IPS-18c (cell line): ENCODE measurements at regions not wholly inside any gene's neighbourhood (a gene's known extent, or its start where the extent isn't known, plus 50 kb on each side); places are given as distances from the start of the nearest gene placed in this dataset.
"Not testable (repeated sequence)": the region's sequence is repeated elsewhere in the genome, so short reads cannot be mapped to it uniquely, and the experiment has no call there.

Source experiments
- H3K4me3 ChIP-seq: 2 replicates; pipeline ENCODE4 v1.7.0; 2013; ENCODE audit warnings: low read depth, mild to moderate bottlenecking, low read length, moderate library complexity; ENCODE audit not compliant: insufficient read depth
- H3K9me3 ChIP-seq: one replicate; pipeline ENCODE4 v1.6.1; 2013; ENCODE audit warnings: mild to moderate bottlenecking, low read length, moderate library complexity; ENCODE audit not compliant: control insufficient read depth, insufficient read depth

DNA sequence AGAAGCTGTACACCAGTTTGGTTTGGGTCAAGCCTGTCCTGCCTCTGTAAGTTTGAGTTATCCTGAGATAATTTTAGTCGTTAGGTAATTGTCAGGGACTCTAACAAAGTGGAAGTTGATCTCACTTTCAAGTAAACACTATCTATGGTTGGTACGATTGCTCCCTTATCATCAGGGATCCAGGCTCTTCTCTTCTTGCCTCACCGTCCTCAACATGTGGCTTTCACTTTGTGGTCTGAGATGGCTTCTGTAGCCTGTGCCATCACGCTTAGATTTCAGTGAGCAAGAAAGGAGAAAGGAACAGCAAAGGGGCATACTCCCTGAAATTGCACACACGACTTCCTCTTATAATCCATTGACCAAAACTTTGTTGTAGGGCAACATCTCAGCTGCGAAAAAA is 115.6 kb downstream of the CTAGE1 start:
- no peak overlapping the region for H3K4me3 ChIP-seq
- H3K9me3 ChIP-seq: no peaks in the 10 kb centered on the region

GRCh38 chr18:22300665-22301636 is 116.8 kb downstream of the CTAGE1 start:
- Histone ChIP-seq H3K4me3 (no peak overlapping the region), H3K9me3 (no peaks in the 10 kb centered on the region)

- no peak overlapping the region for H3K4me3 ChIP-seq
- no peaks in the 10 kb centered on the region for H3K9me3 ChIP-seq
Measured at GRCh38 chr18:22297008-22297407, 120.7 kb downstream of the CTAGE1 start.

DNA sequence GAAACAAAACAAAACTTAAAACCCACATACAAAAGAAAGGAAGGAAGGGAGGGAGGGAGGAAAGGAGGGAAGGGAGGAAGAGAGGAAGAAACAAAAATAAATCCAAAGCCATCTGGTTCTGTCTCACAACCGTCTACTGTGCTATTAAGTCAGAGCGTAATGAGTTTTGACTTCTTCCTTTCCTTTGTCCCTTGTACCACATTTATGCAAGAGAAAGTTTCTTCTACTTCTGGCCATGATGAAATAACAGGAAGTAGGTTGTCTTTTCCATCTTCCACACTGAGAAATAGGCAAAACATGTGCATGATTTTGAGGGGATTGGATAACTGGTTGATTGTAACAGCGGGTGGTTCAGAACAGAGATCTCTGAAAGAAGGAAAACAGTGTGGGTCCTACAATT is 121.4 kb downstream of the CTAGE1 start:
- Histone ChIP-seq H3K9me3 (no peaks in the 10 kb centered on the region), H3K4me3 (no peak overlapping the region)

GRCh38 chr18:22293417-22293816 is 124.0 kb downstream of the GATA6 start:
- H3K4me3 ChIP-seq: no peak overlapping the region

DNA sequence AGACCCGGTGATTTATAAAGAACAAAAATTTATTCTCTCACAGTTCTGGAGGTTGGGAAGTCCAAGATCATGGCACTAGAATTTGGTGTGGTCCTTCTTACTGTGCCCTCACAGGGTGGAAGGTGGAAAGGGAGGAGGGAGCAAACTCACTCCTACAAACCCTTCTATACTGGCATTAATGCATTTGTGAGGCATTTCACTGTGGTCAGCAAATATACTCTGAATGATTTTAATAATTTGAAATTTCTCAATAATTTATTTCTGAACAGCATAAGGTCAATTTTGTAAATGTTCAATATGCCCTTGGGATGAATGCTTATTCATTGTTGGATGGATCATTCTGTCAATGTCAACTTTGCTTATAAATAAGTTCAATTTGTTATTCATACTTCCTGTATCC is 120.6 kb downstream of the GATA6 start:
- Histone ChIP-seq H3K4me3 (no peak overlapping the region), H3K9me3 (no peaks in the 10 kb centered on the region)

More at GRCh38 chr18:22293417-22293816, 124.0 kb downstream of the GATA6 start:
- no peaks in the 10 kb centered on the region for H3K9me3 ChIP-seq

DNA sequence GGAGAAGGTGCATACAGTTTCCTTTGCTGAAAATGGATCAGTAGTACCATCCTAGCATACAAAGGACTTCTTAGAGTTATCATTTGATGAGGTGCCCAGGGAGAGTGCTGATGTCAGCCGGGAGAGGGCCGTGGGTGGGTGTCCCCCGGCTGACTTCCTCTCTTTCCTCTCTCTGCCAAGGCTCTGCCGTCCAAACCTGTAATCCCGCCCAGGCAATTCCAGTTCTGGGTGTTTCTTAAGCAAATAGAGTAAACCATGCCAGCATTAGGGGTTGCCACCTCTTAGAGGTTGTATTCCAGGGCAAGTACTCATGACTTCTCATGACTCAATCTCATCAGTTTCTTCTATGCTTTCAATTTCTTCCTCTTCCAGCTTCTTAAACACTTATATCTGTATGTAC is 117.2 kb downstream of the GATA6 start:
- Histone ChIP-seq H3K9me3 (no peaks in the 10 kb centered on the region), H3K4me3 (no peak overlapping the region)

- H3K9me3 ChIP-seq: no peaks in the 10 kb centered on the region
- H3K4me3 ChIP-seq: no peak overlapping the region
Measured at GRCh38 chr18:22285361-22286140, 116.2 kb downstream of the GATA6 start.

DNA sequence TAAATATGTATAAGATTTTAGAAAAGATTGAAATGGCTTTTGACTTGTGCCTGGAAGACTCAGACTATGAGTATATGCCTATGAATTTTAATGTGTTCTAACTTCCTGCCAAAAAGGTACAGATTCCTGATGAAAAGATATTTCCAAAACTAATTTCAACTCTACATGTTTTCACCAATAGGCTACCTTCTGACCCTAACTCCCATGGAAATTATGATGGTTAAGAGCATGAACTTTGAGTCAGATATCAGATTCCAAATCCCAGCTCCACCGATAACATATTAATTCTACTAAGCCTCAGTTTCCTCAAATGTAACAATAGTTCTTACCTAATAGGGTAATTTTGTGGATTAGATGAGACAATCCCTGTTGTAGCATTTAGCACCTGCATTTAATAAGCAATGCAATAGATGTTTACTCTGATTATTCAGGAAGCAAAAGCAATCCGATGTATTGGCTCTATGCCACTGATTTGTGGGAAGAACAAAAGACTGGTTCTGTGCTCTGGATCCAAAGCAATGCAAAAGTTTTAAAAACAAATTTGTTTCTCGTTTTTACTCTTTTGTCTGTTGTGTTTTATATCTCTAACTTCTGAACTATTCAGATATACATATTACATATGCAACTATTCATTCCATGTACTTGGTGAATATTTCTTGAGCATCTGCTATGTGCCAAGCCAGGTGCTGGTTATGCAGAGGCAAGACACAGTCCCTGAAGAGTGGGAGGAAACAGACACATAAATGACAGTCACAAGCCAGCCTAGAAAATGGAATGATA is 115.4 kb downstream of the GATA6 start:
- Histone ChIP-seq H3K9me3 (no peaks in the 10 kb centered on the region), H3K4me3 (no peak overlapping the region)

GRCh38 chr18:22283855-22284254 is 114.5 kb downstream of the GATA6 start:
- not testable (repeated sequence) for H3K9me3 ChIP-seq, H3K4me3 ChIP-seq

DNA sequence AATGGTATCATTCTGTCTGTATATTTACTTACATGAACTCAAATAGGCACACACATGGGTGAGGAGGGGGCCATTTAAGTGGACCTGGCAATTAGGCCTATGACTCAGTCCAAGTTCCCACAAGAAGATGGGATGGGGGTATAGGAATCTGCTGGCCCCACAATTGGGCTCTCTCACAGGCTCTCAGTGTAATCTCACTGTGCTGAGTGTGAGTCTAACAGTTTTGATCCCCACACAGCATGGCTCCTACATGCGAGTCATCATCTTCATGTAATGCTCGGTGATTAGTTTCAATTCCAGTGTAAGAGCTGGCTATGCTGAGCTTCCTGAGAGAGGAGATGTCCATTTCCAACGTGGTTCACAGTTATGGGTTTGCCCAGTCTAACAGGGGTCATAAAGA is 114.0 kb downstream of the GATA6 start:
- H3K4me3 ChIP-seq: no peak overlapping the region
- no peaks in the 10 kb centered on the region for H3K9me3 ChIP-seq

DNA sequence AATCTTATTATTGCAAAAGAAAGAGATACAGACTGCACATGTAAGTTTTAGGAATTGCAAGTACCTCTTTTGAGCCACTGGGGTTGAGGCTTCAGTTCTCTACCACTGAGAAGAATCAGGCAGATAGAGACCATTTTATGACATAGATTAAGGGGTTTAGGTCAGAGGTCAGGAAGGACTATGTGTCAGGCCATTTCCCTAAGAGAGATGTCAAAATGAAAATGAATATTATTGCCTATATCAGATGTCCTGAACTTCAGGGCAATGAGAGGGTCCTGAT is 113.7 kb downstream of the GATA6 start:
- Histone ChIP-seq H3K9me3 (no peaks in the 10 kb centered on the region), H3K4me3 (no peak overlapping the region)

DNA sequence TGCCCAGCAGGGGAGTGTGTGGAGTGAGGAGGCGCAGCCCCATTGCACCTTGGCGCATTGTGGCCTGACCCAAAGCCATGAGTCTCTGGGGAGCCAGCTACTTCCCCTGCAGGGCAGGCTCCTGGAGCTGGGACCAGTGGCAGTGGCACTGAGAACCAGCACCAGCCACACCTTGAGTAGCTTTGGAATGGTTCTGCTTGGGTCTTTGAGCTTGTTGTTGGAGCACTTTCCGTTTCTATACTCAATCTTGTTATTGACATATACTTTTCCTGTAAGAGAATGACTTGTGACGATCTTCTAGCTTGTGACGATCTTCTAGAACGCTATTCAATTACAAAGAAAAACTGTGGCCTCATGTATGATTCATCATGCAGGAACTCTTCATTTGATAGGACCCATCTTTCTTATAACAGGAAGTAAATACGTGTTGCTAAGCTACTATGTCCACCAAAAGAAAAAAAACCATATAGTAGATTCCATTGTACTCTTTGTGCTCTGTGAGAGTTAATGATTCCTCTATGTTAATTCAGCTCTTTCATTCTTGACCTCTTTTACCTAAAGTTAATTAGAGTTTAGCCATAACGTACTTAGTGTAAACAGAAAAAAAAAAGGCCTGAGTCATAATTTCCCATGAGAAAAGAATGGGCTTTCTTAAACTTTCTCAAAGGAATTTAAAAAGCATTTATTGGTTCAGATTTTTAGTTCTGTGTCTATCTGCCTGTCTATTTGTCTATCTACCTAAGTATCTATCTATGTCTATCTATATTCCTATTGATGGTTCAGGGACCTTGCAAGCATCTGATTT is 113.1 kb downstream of the GATA6 start:
- Histone ChIP-seq H3K9me3 (no peaks in the 10 kb centered on the region), H3K4me3 (no peak overlapping the region)

GRCh38 chr18:22280453-22280750 is 111.0 kb downstream of the GATA6 start:
- no peak overlapping the region for H3K4me3 ChIP-seq
- no peaks in the 10 kb centered on the region for H3K9me3 ChIP-seq

DNA sequence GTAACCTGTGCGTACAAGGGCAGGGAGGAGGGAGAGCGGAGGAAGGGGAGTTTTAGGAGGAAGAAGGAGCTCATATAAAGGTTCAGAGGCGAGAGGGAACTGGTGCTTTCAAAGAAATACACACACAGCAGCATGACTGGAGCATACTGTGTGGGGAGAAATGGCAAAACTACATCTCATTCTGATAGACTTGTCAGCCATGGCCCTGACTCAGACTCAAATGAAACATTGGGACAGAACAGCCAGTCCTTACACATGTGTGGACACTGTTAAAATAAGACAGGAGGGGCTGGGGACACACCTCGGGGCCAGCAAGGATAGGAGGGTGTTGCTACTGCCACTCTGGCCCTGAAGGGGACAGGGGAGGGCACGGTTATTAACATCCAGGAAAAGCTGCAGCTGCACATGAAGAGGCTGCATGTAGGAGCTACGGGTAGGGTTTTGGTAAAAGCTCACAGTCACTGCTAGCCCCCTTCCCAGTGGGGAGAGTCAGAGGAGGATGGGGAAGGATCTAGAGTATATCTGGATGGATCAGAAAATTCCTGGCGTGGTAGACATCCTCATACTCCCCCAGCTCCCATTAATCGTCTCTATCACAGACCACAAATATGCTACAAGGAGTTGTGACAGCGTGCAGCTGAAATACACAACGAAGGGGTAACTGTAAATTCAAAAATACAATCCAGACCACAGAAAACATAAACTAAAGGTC is 110.5 kb downstream of the GATA6 start:
- Histone ChIP-seq H3K4me3 (no peak overlapping the region), H3K9me3 (no peaks in the 10 kb centered on the region)

- H3K4me3 ChIP-seq: no peak overlapping the region
- no peaks in the 10 kb centered on the region for H3K9me3 ChIP-seq
Measured at GRCh38 chr18:22278798-22279197, 109.4 kb downstream of the GATA6 start.

DNA sequence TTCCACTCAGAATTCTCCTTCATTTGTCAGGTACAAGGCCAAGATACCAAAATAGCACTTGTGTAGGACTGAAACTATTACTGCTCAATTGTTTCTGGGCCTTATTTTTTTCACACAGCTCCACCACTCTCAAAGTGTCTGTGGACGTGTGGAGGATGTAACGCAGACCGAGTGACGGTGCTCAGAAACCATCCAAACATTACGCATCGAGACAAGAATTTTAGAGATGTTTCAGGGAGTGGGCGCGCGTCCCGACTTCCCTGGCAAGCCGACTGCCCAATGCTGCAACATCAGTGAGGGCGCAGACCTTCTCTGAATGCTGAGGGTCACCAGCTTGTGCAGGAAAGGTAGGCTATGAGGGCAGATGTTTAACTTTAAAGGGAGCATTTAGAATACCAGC is 108.4 kb downstream of the GATA6 start:
- no peaks in the 10 kb centered on the region for H3K9me3 ChIP-seq
- H3K4me3 ChIP-seq: no peak overlapping the region
